H9 (cell line): ENCODE measurements at regions not wholly inside any gene's neighbourhood (a gene's known extent, or its start where the extent isn't known, plus 50 kb on each side); places are given as distances from the start of the nearest gene placed in this dataset.
"Not testable (repeated sequence)": the region's sequence is repeated elsewhere in the genome, so short reads cannot be mapped to it uniquely, and the experiment has no call there.

Source experiments
- DNase-seq: peaks from one replicate; pipeline ENCODE4 v3.0.0-alpha.2; 2017
- H2AFZ ChIP-seq: one replicate; pipeline ENCODE4 v1.6.1; 2013; ENCODE audit warnings: mild to moderate bottlenecking, low read length, control low read depth, moderate library complexity
- H2AK5ac ChIP-seq: 2 replicates; pipeline ENCODE4 v1.6.1; 2013; ENCODE audit warnings: low read length, control low read depth, mixed read lengths; ENCODE audit not compliant: insufficient read length
- H2BK120ac ChIP-seq: one replicate; pipeline ENCODE4 v1.6.1; 2013; ENCODE audit warnings: low read depth, mild to moderate bottlenecking, low read length, control low read depth, inconsistent platforms; ENCODE audit not compliant: poor library complexity, severe bottlenecking
- H2BK12ac ChIP-seq: 2 replicates; pipeline ENCODE4 v1.6.1; 2013; ENCODE audit warnings: low read length, control low read depth, mixed read lengths, low read depth; ENCODE audit not compliant: insufficient read length
- H2BK15ac ChIP-seq: 2 replicates; pipeline ENCODE4 v1.6.1; 2013; ENCODE audit warnings: low read depth, low read length, control low read depth
- H2BK20ac ChIP-seq: one replicate; pipeline ENCODE4 v1.6.1; 2013; ENCODE audit warnings: low read depth, mild to moderate bottlenecking, low read length, control low read depth, inconsistent platforms; ENCODE audit not compliant: poor library complexity, severe bottlenecking
- H2BK5ac ChIP-seq: 2 replicates; pipeline ENCODE4 v1.6.1; 2013; ENCODE audit warnings: low read length, control low read depth, mixed read lengths; ENCODE audit not compliant: insufficient read length
- H3K14ac ChIP-seq: 2 replicates; pipeline ENCODE4 v1.6.1; 2013; ENCODE audit warnings: low read length, control low read depth; ENCODE audit not compliant: insufficient read depth
- H3K18ac ChIP-seq: 2 replicates; pipeline ENCODE4 v1.6.1; 2013; ENCODE audit warnings: low read depth, mild to moderate bottlenecking, mixed read lengths, low read length, control low read depth; ENCODE audit not compliant: insufficient read length
- H3K23ac ChIP-seq: 2 replicates; pipeline ENCODE4 v1.6.1; 2013; ENCODE audit warnings: low read length, control low read depth, mixed read lengths, low read depth; ENCODE audit not compliant: insufficient read length
- H3K23me2 ChIP-seq: 2 replicates; pipeline ENCODE4 v1.6.1; 2013; ENCODE audit warnings: low read depth, mild to moderate bottlenecking, mixed read lengths, low read length, control low read depth; ENCODE audit not compliant: insufficient read length, poor library complexity, severe bottlenecking
- H3K27ac ChIP-seq: 2 replicates; pipeline ENCODE4 v1.5.1; 2013; ENCODE audit warnings: low read length, control low read depth, mixed read lengths, low read depth; ENCODE audit not compliant: insufficient read length
- H3K27me3 ChIP-seq: 2 replicates; pipeline ENCODE4 v1.6.1; 2013; ENCODE audit warnings: low read length, control low read depth, inconsistent platforms; ENCODE audit not compliant: insufficient read depth
- H3K4ac ChIP-seq: 2 replicates; pipeline ENCODE4 v1.6.1; 2013; ENCODE audit warnings: low read depth, mild to moderate bottlenecking, control low read depth, inconsistent platforms, low read length, moderate library complexity
- H3K4me1 ChIP-seq: 2 replicates; pipeline ENCODE4 v1.6.1; 2013; ENCODE audit warnings: low read length, control low read depth, inconsistent platforms; ENCODE audit not compliant: insufficient read depth
- H3K4me2 ChIP-seq: 2 replicates; pipeline ENCODE4 v1.6.1; 2013; ENCODE audit warnings: low read length, control low read depth, mixed read lengths; ENCODE audit not compliant: insufficient read length, insufficient read depth
- H3K56ac ChIP-seq: 2 replicates; pipeline ENCODE4 v1.6.1; 2013; ENCODE audit warnings: low read depth, mild to moderate bottlenecking, mixed read lengths, low read length, control low read depth; ENCODE audit not compliant: insufficient read length
- H3K79me1 ChIP-seq: 2 replicates; pipeline ENCODE4 v1.6.1; 2013; ENCODE audit warnings: low read depth, mild to moderate bottlenecking, moderate library complexity, low read length, control low read depth, inconsistent platforms; ENCODE audit not compliant: insufficient read depth, poor library complexity, severe bottlenecking
- H3K79me2 ChIP-seq: 2 replicates; pipeline ENCODE4 v1.6.1; 2013; ENCODE audit warnings: low read length, control low read depth, inconsistent platforms; ENCODE audit not compliant: insufficient read depth
- H3K9ac ChIP-seq: 2 replicates; pipeline ENCODE4 v1.6.1; 2013; ENCODE audit warnings: low read length, control low read depth, mixed read lengths; ENCODE audit not compliant: insufficient read length; ENCODE audit errors: extremely low read depth
- H3K9me3 ChIP-seq: one replicate; pipeline ENCODE4 v1.6.1; 2013; ENCODE audit warnings: low read depth, low read length, inconsistent platforms; ENCODE audit not compliant: control insufficient read depth
- H3T11ph ChIP-seq: one replicate; pipeline ENCODE4 v1.6.1; 2013; ENCODE audit warnings: mild to moderate bottlenecking, low read length, control low read depth, inconsistent platforms
- H4K20me1 ChIP-seq: one replicate; pipeline ENCODE4 v1.6.1; 2013; ENCODE audit not compliant: control insufficient read depth, insufficient read length, insufficient read depth
- H4K5ac ChIP-seq: 2 replicates; pipeline ENCODE4 v1.6.1; 2013; ENCODE audit warnings: low read depth, mild to moderate bottlenecking, mixed read lengths, low read length, control low read depth; ENCODE audit not compliant: insufficient read length
- H4K8ac ChIP-seq: replicated peaks from 2 replicates; pipeline ENCODE4 v1.6.1; 2013; ENCODE audit warnings: low read length, control low read depth, mixed read lengths, low read depth; ENCODE audit not compliant: insufficient read length
- H4K91ac ChIP-seq: 2 replicates; pipeline ENCODE4 v1.6.1; 2013; ENCODE audit warnings: low read depth, mild to moderate bottlenecking, moderate library complexity, mixed read lengths, low read length, control low read depth; ENCODE audit not compliant: insufficient read length
- H3K27ac Mint-ChIP-seq, 3 experiments: 2 replicates in 2 of 3; 3 replicates in 1 of 3; pipeline ENCODE4 v1.8.0; 2020 to 2021; ENCODE audit warnings: mixed read lengths in 3 of 3, mild to moderate bottlenecking in 1 of 3, moderate library complexity in 1 of 3
- H3K27me3 Mint-ChIP-seq: 2 replicates; pipeline ENCODE4 v1.8.0; 2021; ENCODE audit warnings: low read depth, mild to moderate bottlenecking, moderate library complexity, mixed read lengths
- H3K36me3 Mint-ChIP-seq, 3 experiments: 2 replicates in 2 of 3; 3 replicates in 1 of 3; pipeline ENCODE4 v1.8.0; 2020 to 2021; ENCODE audit warnings: low read depth in 3 of 3, mixed read lengths in 3 of 3; ENCODE audit not compliant: insufficient read depth in 1 of 3
- H3K4me1 Mint-ChIP-seq, 2 experiments: 2 replicates each; pipeline ENCODE4 v1.8.0; 2020; ENCODE audit warnings: mixed read lengths in 2 of 2
- H3K4me3 Mint-ChIP-seq, 2 experiments: 2 replicates in 1 of 2; 3 replicates in 1 of 2; pipeline ENCODE4 v1.8.0; 2020 to 2021; ENCODE audit warnings: mild to moderate bottlenecking in 2 of 2, mixed read lengths in 2 of 2, moderate library complexity in 1 of 2
- H3K9me3 Mint-ChIP-seq, 2 experiments: 2 replicates in 1 of 2; 3 replicates in 1 of 2; pipeline ENCODE4 v1.8.0; 2020; ENCODE audit warnings: mild to moderate bottlenecking in 2 of 2, mixed read lengths in 2 of 2, moderate library complexity in 1 of 2
- WGBS: extraction: QIAGEN DNeasy Blood & Tissue Kit; methylation state at CpG from one replicate; pipeline ENCODE4 v1.1.7; 2013; ENCODE audit warnings: missing lambda C conversion rate, low lambda C conversion rate, mixed read lengths; ENCODE audit not compliant: insufficient read length; ENCODE audit errors: extremely low coverage; 5-methylcytosine and 5-hydroxymethylcytosine counted together

- not testable (repeated sequence) for H3K56ac ChIP-seq, H3K27me3 Mint-ChIP-seq, H3K4me2 ChIP-seq, H4K8ac ChIP-seq, H2AK5ac ChIP-seq, H3K27me3 ChIP-seq, H3K27ac ChIP-seq, H3K4me1 Mint-ChIP-seq, H3K79me2 ChIP-seq, H3T11ph ChIP-seq, H2BK5ac ChIP-seq, H3K18ac ChIP-seq, H3K79me1 ChIP-seq, H2BK15ac ChIP-seq, H2BK20ac ChIP-seq, H2BK120ac ChIP-seq, H3K14ac ChIP-seq, H3K4me1 ChIP-seq, H3K9me3 ChIP-seq, H3K36me3 Mint-ChIP-seq, H3K4ac ChIP-seq, H2BK12ac ChIP-seq, H3K4me3 Mint-ChIP-seq, H3K23ac ChIP-seq, H2AFZ ChIP-seq, H3K23me2 ChIP-seq, H4K5ac ChIP-seq, H3K9ac ChIP-seq, H4K20me1 ChIP-seq, H3K27ac Mint-ChIP-seq, H3K9me3 Mint-ChIP-seq, DNase-seq, H4K91ac ChIP-seq
- no CpG with 5 or more reads among the region's 17 CpGs for WGBS
Observed at GRCh38 chr2:89582816-89583215, 891.3 kb downstream of the RPIA start.

GRCh38 chr2:89584046-89584445, 892.6 kb downstream of the RPIA start:
- not testable (repeated sequence) for H3K9me3 Mint-ChIP-seq, H2BK120ac ChIP-seq, H3K36me3 Mint-ChIP-seq, H3T11ph ChIP-seq, H3K18ac ChIP-seq, H3K27me3 ChIP-seq, H2BK20ac ChIP-seq, H3K14ac ChIP-seq, H4K91ac ChIP-seq, H2AK5ac ChIP-seq, H3K4me2 ChIP-seq, H3K23me2 ChIP-seq, H2BK12ac ChIP-seq, H2BK5ac ChIP-seq, H3K4me1 ChIP-seq, H4K8ac ChIP-seq, H3K27ac ChIP-seq, H3K4me3 Mint-ChIP-seq, H2AFZ ChIP-seq, H3K79me2 ChIP-seq, H3K4ac ChIP-seq, H3K79me1 ChIP-seq, H4K20me1 ChIP-seq, H2BK15ac ChIP-seq, H3K27me3 Mint-ChIP-seq, H3K56ac ChIP-seq, H3K9ac ChIP-seq, H4K5ac ChIP-seq, H3K27ac Mint-ChIP-seq, H3K4me1 Mint-ChIP-seq, DNase-seq, H3K9me3 ChIP-seq, H3K23ac ChIP-seq
- WGBS: no CpG with 5 or more reads among the region's 14 CpGs
